D721Med (cell line): ENCODE measurements at regions not wholly inside any gene's neighbourhood (a gene's known extent, or its start where the extent isn't known, plus 50 kb on each side); places are given as distances from the start of the nearest gene placed in this dataset.

Experiments
- DNase-seq: peaks from one replicate; pipeline ENCODE4 v3.0.0; 2011; ENCODE audit warnings: low spot score; ENCODE audit not compliant: insufficient read length
- FAIRE-seq: peaks from 2 replicates; lab custom pipeline; 2011; peaks lifted over from hg19 to GRCh38; lab: Jason Lieb, UNC
- TF ChIP-seq, protein P1 (sequence below): IDR thresholded peaks from 2 replicates; pipeline ENCODE4 v1.5.1; 2012; ENCODE audit warnings: mild to moderate bottlenecking, control low read depth; ENCODE audit not compliant: insufficient read depth; ENCODE audit errors: missing control alignments

DNA sequence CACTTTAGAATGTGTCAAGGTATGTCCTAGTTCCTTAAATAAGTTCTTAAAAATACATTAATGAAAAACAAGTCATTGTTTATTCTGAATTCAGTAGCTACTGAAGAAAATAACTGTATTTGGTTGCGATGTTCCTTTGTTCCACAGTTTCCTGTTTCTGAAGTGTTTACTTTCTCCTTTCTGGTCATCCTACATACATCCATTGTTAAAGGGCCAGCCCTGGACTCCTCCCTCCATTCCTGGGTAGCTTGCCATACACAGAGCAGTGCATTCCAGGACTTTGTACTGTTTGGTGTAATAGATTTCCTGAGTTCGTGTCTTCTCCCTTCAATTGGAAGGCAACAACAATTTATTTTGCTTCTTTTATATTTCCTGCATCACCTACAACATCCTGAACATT lies 845.4 kb upstream of the CXADR start:
- TF ChIP-seq, protein P1, sequence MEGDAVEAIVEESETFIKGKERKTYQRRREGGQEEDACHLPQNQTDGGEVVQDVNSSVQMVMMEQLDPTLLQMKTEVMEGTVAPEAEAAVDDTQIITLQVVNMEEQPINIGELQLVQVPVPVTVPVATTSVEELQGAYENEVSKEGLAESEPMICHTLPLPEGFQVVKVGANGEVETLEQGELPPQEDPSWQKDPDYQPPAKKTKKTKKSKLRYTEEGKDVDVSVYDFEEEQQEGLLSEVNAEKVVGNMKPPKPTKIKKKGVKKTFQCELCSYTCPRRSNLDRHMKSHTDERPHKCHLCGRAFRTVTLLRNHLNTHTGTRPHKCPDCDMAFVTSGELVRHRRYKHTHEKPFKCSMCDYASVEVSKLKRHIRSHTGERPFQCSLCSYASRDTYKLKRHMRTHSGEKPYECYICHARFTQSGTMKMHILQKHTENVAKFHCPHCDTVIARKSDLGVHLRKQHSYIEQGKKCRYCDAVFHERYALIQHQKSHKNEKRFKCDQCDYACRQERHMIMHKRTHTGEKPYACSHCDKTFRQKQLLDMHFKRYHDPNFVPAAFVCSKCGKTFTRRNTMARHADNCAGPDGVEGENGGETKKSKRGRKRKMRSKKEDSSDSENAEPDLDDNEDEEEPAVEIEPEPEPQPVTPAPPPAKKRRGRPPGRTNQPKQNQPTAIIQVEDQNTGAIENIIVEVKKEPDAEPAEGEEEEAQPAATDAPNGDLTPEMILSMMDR, result no peak
- DNase-seq, result no peak
- FAIRE-seq, result no peak

DNA sequence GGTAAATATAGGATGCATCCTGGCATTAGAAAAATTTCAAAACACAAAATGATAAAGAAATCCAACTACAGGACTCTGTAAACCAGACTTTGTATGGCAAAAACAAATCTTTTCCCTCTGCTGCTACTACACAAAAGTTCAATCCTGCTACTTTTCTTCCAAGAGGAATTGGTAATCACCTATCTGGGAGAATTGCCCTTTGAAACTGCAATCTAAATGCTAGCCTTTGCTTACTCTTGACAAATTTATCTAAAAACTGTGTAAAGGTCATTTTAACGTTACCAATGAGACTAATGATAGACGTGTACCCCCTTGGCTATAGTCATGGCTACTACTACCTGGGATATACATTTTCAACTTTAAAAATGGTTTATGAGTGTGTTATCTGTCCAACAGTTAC lies 837.9 kb upstream of the CXADR start:
- no peak for FAIRE-seq
- DNase-seq, result no peak
- TF ChIP-seq, protein P1, result no peak

DNA sequence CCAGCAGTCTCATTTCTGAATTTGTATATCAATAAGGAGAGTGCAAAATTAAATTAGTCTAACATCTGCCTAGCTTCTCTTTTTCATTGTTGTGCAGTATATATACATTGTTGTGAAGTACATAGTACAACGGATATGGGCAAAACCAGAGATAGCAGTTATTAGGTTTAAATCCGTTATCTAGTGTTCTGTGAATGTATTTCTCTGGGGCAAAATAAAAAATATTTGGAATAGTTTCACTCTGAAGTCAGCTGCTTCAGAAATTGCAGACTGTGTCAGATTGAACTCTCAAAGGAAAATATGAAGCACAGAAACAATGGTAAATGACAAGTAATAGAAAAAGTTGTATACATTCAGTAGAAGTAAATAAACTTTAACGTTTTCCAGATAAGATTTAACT lies 836.5 kb upstream of the CXADR start:
- DNase-seq (no peak), FAIRE-seq (no peak)
- TF ChIP-seq, protein P1, result no peak

DNA sequence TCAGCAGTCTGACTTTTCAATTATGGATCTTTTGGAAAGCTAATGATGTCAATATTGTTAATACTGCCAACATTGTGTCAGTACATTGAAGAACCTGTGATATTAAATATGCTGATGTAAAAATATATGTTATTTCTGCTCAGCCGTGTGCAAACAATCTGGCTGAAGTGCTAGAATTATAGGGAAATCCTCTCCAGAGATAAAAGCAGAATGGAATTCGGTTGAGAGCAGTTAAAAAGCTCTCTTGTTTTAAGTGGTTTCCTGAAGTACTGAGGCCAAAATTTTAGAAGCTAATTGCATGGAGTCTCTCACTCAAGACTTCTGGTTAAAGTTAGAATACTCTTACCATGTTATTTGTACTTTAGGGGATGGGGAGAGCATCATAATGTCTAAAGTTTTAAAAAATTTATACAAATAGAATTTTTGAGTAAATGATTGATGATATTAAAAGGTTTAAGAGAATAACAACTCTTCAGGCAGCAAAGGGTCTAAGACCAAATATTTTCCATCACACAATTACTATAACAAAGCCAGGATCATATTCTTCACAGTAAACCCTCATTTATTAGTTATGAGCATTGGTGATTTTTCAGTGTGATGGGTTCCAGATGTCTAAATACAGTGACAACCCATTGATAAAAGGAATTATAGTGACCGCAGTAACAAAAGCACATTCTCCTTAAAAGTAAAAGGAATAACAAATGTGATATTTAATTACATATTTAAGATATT lies 834.2 kb upstream of the CXADR start:
- DNase-seq, result no peak
- TF ChIP-seq, protein P1, result no peak
- FAIRE-seq, result no peak

DNA sequence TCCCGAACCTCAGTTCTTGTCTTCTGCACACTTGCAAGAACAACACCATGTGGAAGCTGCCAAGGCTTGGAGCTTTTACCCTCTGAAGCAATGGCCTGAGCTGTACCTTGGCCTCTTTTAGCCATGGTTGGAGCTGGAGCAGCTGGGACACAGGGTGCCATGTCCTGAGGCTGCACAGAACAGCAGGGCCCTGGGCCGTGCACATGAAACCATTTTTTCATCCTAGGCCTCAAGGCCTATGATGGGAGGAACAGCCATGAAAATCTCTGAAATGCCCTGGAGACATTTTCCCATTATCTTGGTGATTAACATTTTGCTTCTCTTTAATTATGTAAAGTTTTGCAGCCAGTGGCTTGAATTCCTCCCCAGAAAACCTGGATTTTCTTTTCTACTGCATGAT lies 817.8 kb upstream of the CXADR start:
- TF ChIP-seq, protein P1, result no peak
- no peak for FAIRE-seq
- no peak for DNase-seq

DNA sequence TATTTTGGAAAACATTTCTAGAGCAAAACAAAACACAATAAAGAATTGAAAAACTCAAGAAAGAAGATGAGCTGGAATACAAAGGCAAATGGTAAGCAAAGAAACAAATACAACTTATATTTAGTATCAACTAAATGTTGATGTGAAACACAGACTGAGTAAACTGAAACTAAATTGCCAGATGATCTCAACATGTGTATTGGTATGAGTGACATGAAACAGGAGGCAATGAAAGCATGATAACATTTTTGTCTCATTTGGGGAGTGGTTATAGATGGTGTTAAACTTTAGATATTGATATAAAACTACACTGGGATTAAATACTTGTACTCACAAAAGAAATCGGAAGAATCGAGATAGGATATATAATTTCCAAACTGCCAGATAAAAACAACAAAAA lies 805.6 kb upstream of the CXADR start:
- TF ChIP-seq, protein P1, result no peak
- no peak for DNase-seq
- no peak for FAIRE-seq

DNA sequence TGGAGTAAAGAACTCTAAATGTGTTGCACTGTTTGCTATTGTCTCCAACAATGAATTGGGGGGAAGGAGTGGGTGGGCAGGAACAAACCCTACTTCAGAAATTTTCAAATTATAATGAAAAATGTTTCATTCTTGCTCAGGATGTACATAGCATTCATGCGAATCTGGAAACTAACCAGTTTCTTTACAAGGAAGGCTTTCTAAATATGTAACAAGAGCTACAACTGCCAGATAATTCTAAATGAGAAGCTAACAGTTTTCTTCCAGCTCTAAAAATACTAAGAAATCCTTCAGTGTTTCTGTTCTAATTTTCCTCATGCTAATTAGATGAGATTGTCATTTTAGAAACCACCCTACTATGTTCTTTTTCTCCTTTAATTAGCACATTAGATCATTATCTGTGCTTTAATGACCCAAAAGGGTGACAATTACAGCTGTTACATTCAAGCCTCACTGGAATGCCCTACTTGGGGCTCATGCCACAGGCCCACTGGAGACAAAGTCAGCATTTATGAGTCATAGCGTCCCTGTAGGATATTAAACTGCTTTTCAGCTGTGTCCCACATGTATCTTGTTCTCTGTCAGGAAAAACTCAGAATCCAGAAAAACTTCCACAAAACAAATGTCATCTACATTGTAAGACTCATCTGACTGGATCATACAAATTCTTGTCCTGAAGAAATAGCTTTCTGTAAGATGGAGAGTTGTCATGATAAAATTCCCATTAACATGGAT lies 804.6 kb upstream of the CXADR start:
- no peak for FAIRE-seq
- TF ChIP-seq, protein P1, result no peak
- DNase-seq, result no peak
